ENCODE measurements at regions not wholly inside any gene's neighbourhood (a gene's known extent, or its start where the extent isn't known, plus 50 kb on each side); places are given as distances from the start of the nearest gene placed in this dataset.

DNA sequence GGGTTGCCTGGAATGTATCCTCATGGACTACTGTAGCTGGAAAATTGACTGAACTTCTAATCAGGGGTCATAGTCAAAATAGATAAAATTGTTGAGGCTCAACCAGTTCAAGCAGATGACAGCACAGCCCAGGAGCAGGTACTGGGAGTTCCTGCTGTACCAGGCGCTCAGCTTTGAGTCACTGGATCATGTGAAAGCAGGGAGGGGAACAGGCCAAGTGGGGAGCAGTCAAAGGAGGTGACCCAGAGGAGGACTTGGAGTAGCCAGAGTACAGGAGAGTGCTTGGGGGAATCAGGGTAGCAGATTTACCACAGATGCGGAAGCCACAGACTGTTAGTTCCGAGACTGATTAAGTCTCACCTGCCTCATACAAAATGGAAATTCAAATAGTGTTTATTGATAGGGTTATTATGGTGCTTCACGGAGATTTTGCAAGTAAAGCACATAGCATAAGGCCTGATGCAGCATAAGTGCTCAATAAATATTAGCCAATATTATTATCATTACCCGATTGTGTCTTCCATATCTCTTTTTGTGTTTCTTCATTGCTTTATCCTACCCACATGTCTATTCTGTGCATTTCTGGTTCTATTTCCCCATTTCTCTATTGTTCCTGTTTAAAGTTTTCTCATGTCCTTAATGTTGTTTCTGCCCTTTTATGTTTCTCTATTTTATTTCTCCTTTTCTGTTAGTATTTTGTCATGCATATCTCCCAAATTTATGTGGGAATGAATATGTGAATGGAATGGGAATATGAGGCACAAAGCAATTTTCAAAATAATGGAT is 369.2 kb upstream of the MCTP2 start:
- DNase-seq = no peak

DNA sequence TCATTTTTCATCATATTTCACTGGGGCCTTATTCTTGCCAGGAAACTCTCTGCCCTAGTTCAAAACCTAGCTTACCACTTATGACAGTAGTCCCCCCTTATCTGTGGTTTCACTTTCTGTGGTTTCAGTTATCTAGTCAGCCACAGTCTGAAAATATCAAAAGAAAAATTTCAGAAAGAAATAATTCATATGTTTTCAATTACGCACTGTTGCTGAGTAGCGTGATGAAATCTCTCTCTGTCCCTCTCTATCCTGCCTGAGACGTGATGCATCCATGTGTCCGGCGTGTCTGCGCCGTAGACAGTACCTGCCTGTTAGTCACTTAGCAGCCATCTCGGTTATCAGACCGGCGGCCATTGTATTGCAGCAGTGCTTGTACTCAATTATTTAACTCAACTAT is 369.9 kb upstream of the MCTP2 start:
- no peak for DNase-seq

DNA sequence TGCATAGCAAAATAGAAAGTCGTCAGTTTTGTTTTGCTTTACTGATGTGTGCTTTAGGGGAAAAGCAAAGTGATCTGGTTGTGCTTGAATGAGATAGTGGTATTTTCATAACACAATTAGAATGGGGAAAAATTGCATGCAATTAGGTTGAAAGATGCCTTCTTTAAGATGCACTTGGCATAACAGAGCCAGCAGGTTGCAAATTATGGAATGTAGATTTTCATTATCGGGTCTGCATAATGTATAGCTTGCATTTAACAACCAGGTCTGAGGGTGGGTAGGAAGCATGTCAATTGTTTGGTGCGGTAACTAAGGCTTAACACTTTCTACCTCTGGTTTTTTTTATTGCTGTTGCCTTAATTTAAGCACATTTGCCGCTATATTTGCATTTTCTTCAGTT is 370.7 kb upstream of the MCTP2 start:
- no peak for DNase-seq

DNA sequence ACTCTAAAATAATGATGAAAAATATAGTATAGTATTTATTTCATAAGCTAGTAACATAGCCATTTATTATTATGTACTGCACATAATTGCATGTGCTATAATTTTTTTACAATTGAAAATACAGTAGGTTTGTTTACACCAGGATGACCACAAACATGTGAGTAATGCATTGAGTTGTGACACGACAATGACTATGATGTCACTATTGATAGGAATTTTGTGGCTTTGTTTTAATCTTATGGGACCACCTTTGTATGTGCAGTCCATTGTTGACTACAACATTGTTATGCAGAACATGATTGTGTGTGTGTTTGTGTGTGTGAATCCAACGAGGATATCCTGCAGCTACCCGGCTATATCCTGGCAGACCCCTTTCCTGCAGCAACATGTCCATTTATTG is 372.2 kb upstream of the MCTP2 start:
- no peak for DNase-seq

DNA sequence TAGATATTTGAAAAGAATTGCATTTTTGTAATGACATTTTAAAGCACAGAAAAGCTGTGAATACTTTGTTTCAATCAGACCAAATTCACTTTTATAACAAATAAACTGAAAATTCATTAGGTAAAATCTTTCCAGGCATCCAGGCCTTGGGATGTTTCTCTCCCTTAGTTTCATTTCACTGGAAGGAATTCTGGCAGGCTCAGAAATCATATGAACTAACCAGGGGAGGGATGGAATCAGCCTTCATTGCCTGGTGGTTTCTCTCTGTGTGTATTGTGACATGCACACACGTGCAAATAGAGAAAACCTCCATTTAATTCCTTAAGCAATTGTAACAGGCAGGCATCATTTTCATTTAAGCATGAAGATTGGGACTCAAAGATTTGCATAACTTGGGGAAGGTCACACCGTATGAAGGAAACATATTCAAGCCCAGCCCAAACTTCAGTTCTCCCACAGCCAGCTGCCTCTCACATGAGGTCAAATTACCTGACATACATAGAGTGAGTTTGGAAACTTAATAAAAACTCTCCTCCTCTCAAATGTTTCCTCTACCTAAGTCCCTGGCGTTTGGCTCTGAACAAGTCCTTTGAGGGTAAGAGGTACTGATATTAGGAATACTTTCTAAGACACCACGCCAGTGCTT is 376.1 kb upstream of the MCTP2 start:
- DNase-seq = no peak

DNA sequence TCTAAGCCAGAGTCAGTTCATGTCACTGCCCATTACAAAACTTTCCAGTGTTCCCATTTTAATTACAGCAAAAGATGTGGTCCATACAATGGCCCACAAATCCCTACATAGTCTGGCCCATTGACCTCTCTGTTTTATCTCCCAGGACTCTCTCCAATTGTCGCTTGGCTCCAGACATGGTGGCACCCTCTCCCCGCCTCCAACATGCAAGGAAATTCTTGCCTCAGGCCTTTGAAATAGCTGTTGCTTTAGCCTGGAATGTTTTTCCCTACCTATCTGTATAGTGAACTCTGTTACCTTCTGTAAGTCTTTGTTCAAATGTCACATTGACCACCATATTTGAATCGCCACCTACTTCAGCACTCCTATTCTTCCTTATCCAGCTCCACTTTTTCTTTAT is 377.3 kb upstream of the MCTP2 start:
- no peak for DNase-seq

GRCh38 chr15:93852761-93853160 is 378.6 kb upstream of the MCTP2 start:
- no peak for DNase-seq

- DNase-seq = no peak
These were observed 382.9 kb upstream of the MCTP2 start for GRCh38 chr15:93848490-93848889.

- DNase-seq = no peak
These were observed 383.3 kb upstream of the MCTP2 start for GRCh38 chr15:93848076-93848475.

- no peak for DNase-seq
These were observed 385.2 kb upstream of the MCTP2 start for GRCh38 chr15:93846148-93846547.

GRCh38 chr15:93837450-93837849 is 393.9 kb upstream of the MCTP2 start:
- DNase-seq = no peak

GRCh38 chr15:93835344-93835743 is 396.0 kb upstream of the MCTP2 start:
- no peak for DNase-seq

DNA sequence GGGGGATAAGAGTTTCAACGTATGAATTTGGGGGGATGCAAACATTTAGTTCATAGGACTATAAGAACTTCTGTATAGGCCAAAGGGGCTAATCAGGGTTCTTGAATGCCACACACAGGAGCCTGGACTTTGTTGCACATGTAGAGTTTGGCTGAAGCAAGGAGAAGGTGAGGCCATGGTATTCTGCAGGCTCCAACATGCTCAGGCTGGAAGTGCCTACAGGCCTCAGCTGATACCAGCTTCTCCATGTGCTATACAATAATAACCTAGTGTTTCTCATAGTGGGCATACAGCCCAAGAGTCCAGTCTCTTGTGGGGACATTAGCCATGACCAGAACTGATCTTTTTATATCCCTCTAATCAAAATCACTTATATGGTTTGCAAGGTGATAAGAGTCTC is 399.7 kb upstream of the MCTP2 start:
- no peak for DNase-seq

GRCh38 chr15:93830221-93831080 is 400.9 kb upstream of the MCTP2 start:
- DNase-seq = no peak

- no peak for DNase-seq
These were observed 402.1 kb upstream of the MCTP2 start for GRCh38 chr15:93829115-93829870.

DNA sequence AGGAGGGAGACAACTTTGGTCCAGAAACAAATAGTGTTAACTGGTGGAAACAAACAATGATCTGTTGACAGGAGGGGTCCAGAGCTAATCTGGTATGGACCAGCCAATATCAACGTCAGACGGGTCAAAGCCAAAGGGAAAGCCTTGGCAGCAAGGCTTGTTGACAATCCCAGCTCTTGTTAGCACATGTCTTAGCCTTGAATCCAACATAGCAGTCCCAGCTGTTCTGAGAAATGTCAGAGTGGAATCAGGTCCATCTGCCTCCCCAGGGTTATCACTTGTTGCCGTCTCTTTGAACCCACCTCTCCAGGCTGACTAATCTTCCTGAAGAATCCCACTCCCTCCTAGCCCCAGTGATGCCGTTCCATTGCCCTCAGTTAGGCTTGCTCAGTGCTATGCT is 404.6 kb upstream of the MCTP2 start:
- DNase-seq = no peak

- no peak for DNase-seq
These were observed 405.1 kb upstream of the MCTP2 start for GRCh38 chr15:93826293-93826692.

DNA sequence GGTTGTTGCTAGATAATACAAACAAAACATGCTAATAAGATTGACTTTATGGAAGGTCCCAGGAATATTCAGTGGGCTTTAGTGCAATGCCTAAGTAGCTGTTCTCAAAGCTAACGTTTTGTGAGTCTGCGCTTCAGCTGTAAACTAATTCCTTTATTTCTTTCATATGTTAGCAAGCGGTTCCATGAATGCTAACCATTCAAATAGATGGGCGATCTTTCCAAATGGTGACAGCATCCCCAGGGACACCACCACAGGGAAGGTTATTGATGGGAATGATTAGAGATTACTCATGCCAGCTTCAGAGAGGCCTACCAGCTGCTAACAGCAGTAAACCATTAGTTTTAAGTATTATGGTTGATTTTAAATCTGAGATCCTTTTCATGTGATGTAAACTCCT is 405.7 kb upstream of the MCTP2 start:
- DNase-seq = no peak

- no peak for DNase-seq
These were observed 407.1 kb upstream of the MCTP2 start for GRCh38 chr15:93823971-93824913.

- DNase-seq = no peak
These were observed 410.8 kb upstream of the MCTP2 start for GRCh38 chr15:93820566-93820965.

- no peak for DNase-seq
These were observed 411.5 kb upstream of the MCTP2 start for GRCh38 chr15:93819826-93820225.

- DNase-seq = no peak
These were observed 414.5 kb upstream of the MCTP2 start for GRCh38 chr15:93816815-93817214.
